Thoracic aorta (tissue), 2 donors: ENCODE measurements at regions not wholly inside any gene's neighbourhood (a gene's known extent, or its start where the extent isn't known, plus 50 kb on each side); places are given as distances from the start of the nearest gene placed in this dataset.

Experiments used
- ATAC-seq: fragments of 150-250 bp; one replicate; pipeline ENCODE4 v1.8.0; 2017; ENCODE audit warnings: low read depth; ENCODE audit not compliant: insufficient number of reproducible peaks, low FRiP score
- DNase-seq: peaks from one replicate; pipeline ENCODE4 v3.0.0-alpha.2; 2020; ENCODE audit warnings: low spot score
- H3K27ac ChIP-seq, 2 donors: fragments of 200-600 bp; sonication (generic); 1 replicate in 1 of 2; 2 replicates in 1 of 2; pipeline ENCODE4 v1.5.1; 2016; ENCODE audit warnings: mild to moderate bottlenecking in 2 of 2, moderate library complexity in 2 of 2
- H3K27me3 ChIP-seq: fragments of 200-600 bp; sonication (generic); replicated peaks from 2 replicates; pipeline ENCODE4 v1.6.0; 2016; ENCODE audit warnings: mild to moderate bottlenecking; ENCODE audit not compliant: insufficient read depth
- H3K36me3 ChIP-seq: fragments of 200-600 bp; sonication (generic); one replicate; pipeline ENCODE4 v1.5.1; 2016
- H3K4me1 ChIP-seq, 2 donors: fragments of 200-600 bp; sonication (generic); 1 replicate in 1 of 2; 2 replicates in 1 of 2; pipeline versions ENCODE4 v1.5.1 to v1.6.0; 2016; ENCODE audit warnings: low read depth in 2 of 2, mild to moderate bottlenecking in 1 of 2; ENCODE audit not compliant: control insufficient read depth in 1 of 2
- H3K4me3 ChIP-seq: fragments of 200-600 bp; sonication (generic); 2 replicates; pipeline ENCODE4 v1.5.1; 2016; ENCODE audit warnings: mild to moderate bottlenecking
- H3K9me3 ChIP-seq: fragments of 200-600 bp; sonication (generic); 2 replicates; pipeline ENCODE4 v1.5.1; 2016
- TF ChIP-seq, protein P1 (sequence below): fragments of 200-600 bp; sonication (generic); IDR thresholded peaks from one replicate; pipeline ENCODE4 v1.5.1; 2019; ENCODE audit warnings: antibody characterized with exemption

DNA sequence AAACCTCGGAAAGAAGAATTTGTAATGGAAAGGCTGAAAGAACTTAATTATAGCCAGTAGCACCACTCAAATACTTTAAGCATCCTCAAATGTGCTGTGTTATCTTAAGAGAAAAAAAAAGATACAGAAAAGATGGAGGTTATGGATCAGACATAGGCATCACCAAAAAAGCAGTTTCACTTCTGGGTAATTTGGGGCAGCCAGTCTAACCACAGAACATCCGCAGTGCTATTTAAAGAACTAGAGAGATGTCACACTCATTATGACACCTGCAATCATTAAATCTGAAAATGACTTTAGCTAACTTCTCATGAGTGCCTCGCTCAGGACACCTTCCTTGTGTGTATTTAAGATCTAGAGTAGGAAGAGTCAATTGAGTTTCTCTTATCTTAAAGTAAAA, 211.8 kb downstream of the RBM26 start:
- no peaks in the 10 kb centered on the region for H3K9me3 ChIP-seq
- no peak overlapping the region for H3K27ac ChIP-seq
- no peak overlapping the region for H3K4me3 ChIP-seq
- DNase-seq (no peak), ATAC-seq (no peak)
- TF ChIP-seq, protein P1, sequence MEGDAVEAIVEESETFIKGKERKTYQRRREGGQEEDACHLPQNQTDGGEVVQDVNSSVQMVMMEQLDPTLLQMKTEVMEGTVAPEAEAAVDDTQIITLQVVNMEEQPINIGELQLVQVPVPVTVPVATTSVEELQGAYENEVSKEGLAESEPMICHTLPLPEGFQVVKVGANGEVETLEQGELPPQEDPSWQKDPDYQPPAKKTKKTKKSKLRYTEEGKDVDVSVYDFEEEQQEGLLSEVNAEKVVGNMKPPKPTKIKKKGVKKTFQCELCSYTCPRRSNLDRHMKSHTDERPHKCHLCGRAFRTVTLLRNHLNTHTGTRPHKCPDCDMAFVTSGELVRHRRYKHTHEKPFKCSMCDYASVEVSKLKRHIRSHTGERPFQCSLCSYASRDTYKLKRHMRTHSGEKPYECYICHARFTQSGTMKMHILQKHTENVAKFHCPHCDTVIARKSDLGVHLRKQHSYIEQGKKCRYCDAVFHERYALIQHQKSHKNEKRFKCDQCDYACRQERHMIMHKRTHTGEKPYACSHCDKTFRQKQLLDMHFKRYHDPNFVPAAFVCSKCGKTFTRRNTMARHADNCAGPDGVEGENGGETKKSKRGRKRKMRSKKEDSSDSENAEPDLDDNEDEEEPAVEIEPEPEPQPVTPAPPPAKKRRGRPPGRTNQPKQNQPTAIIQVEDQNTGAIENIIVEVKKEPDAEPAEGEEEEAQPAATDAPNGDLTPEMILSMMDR = no peak
- no peaks in the 10 kb centered on the region for H3K27me3 ChIP-seq
- H3K4me1 ChIP-seq = no peaks in the 10 kb centered on the region
- H3K36me3 ChIP-seq = no peaks in the 10 kb centered on the region

DNA sequence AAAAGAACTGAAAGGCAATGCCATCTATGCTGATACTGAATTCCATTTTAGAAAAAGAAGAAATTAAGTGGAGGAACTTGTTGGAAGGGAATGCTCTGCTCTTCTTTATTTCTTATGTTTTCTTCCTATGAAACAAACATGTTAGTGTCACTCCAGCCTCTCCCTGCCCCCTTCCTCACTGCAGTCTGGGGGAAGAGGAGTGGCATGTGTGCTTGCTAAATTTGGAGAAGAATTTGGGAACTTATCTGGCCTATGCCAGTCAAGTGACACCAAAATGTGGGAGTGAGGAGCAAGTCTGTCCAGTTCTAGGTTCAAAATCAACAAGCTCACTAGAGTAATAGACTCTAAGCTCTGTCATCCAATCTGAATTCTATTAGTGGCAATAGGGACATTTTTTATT, 214.6 kb downstream of the RBM26 start:
- no peaks in the 10 kb centered on the region for H3K4me1 ChIP-seq
- H3K27ac ChIP-seq = no peak overlapping the region
- no peaks in the 10 kb centered on the region for H3K9me3 ChIP-seq
- no peaks in the 10 kb centered on the region for H3K36me3 ChIP-seq
- DNase-seq (no peak), ATAC-seq (no peak)
- H3K4me3 ChIP-seq = no peak overlapping the region
- H3K27me3 ChIP-seq = no peaks in the 10 kb centered on the region
- TF ChIP-seq, protein P1 = no peak

DNA sequence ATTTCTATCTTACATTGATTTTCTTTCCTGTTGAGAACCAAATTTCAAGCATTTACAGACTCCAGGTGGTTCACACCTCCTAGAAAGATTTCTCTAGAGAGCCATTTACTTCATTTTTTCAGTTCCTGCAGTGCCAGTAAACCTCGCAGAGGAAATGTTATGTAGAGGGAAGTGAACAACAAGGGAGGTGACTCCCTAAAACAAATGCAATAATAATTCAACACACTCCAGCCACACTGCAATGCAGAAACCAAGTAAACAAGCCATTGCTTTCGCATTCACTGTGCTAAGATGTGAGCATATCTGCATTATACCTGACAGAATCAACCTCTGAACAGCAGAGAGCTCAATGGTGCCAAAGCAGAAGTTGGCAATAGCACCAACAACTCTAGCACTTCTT, 215.1 kb downstream of the RBM26 start:
- TF ChIP-seq, protein P1 = no peak
- H3K4me3 ChIP-seq = no peak overlapping the region
- no peaks in the 10 kb centered on the region for H3K4me1 ChIP-seq
- H3K27ac ChIP-seq = no peak overlapping the region
- DNase-seq (no peak), ATAC-seq (no peak)
- no peaks in the 10 kb centered on the region for H3K27me3 ChIP-seq
- no peaks in the 10 kb centered on the region for H3K36me3 ChIP-seq
- no peaks in the 10 kb centered on the region for H3K9me3 ChIP-seq

GRCh38 chr13:79187917-79188690, 218.0 kb downstream of the RBM26 start:
- Histone ChIP-seq H3K27me3 (no peaks in the 10 kb centered on the region), H3K4me3 (no peak overlapping the region), H3K9me3 (no peaks in the 10 kb centered on the region), H3K27ac (no peak overlapping the region), H3K36me3 (no peaks in the 10 kb centered on the region), H3K4me1 (no peaks in the 10 kb centered on the region)
- TF ChIP-seq, protein P1 = no peak
- ATAC-seq (no peak), DNase-seq (no peak)

GRCh38 chr13:79185580-79185979, 220.5 kb downstream of the RBM26 start:
- no peak for DNase-seq
- ATAC-seq = no peak
- H3K27ac ChIP-seq = no peak overlapping the region
- H3K4me1 ChIP-seq = no peaks in the 10 kb centered on the region
- no peaks in the 10 kb centered on the region for H3K27me3 ChIP-seq
- H3K9me3 ChIP-seq = no peaks in the 10 kb centered on the region
- TF ChIP-seq, protein P1 = no peak
- H3K36me3 ChIP-seq = no peaks in the 10 kb centered on the region
- no peak overlapping the region for H3K4me3 ChIP-seq
